Astrocyte of the cerebellum (primary cell): ENCODE measurements at regions not wholly inside any gene's neighbourhood (a gene's known extent, or its start where the extent isn't known, plus 50 kb on each side); places are given as distances from the start of the nearest gene placed in this dataset.
A peak's percentile ranks its signal among the peaks of the same experiment; 100 is the strongest.

Source experiments
- DNase-seq: peaks from one replicate; pipeline ENCODE4 v3.0.0-alpha.2; 2011; ENCODE audit warnings: low read depth
- H3K4me3 ChIP-seq: 2 replicates; pipeline ENCODE4 v1.5.1; 2011; ENCODE audit warnings: mild to moderate bottlenecking, low read depth, low read length, moderate library complexity
- CTCF ChIP-seq: IDR thresholded peaks from 2 replicates; pipeline ENCODE4 v1.5.1; 2012; ENCODE audit warnings: low read length, low read depth, moderate library complexity, mild to moderate bottlenecking; ENCODE audit errors: missing control alignments
- in situ Hi-C: cut with HindIII; loops from 2 replicates; pipeline ENCODE4 v1.10.0; 2017; ENCODE audit warnings: low sequenced_read_pairs

GRCh38 chr2:237218756-237219155 lies 133.1 kb downstream of the COPS8 start:
- in situ Hi-C loops: no loop called here
- no peak overlapping the region for H3K4me3 ChIP-seq
- DNase-seq: no peak
- no peak for TF ChIP-seq CTCF

GRCh38 chr2:237219826-237220225 lies 134.1 kb downstream of the COPS8 start:
- in situ Hi-C loops: no loop called here
- DNase-seq: no peak
- no peak overlapping the region for H3K4me3 ChIP-seq
- TF ChIP-seq CTCF: no peak

GRCh38 chr2:237221443-237221842 lies 135.8 kb downstream of the COPS8 start:
- H3K4me3 ChIP-seq: no peak overlapping the region
- DNase-seq: no peak
- in situ Hi-C loops: no loop called here
- no peak for TF ChIP-seq CTCF

GRCh38 chr2:237222178-237222577 lies 136.5 kb downstream of the COPS8 start:
- DNase-seq: peak; percentile 94
- in situ Hi-C loops: no loop called here
- no peak overlapping the region for H3K4me3 ChIP-seq
- TF ChIP-seq CTCF: no peak

DNA sequence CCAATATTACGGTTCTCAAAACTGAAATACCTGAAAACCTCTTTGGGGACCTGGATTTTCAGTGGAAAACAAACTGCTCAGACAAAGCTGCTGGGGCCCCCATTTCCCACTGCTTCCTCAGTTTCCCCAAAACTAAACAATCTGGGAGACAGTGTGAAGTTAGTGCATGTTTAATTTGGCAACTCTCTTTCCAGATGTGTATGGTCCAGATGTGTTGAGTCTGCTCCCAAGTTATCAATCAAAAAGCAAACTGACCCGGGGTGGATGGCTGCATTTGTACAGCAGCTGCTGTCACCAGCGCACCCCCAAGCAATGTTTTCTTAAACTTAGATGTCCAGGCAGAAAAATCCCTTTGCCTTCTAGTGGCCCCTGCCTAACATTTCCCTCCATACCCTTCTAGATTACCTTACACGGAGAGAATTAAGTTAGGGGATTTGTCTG lies 136.9 kb downstream of the COPS8 start:
- no peak for DNase-seq
- no peak for TF ChIP-seq CTCF
- H3K4me3 ChIP-seq: no peak overlapping the region
- in situ Hi-C loops: no loop called here

DNA sequence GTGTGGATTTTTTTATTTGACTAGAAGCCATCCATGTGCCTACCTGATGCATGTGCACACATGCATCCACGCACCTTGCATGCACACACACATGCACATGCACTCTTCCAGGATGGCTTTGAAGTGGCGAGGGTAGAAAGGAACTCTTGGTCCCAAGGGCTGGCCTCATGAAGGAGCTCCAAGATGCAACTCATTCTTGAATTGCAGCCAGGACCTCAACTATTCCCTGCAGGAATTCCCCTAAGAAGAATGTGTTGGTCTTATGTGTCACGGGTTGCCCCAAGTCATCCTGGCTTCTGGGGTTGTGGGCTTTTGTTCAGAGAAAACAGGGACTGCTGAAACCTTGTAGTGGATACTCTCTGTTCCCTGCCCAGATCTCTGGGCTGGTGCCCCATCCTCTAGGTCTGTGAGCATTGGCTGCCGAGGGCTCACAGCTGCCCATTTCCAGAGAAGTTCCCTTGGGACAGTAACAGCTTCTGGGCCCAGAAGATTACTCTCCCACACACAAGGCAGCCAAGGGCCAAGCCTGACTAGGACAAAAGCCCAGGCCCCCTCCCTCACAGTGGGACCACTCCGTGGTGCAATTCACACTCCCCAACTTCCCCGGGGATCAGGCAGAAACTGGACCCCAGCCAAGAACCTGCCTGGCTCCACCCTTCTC lies 137.6 kb downstream of the COPS8 start:
- in situ Hi-C loops: no loop called here
- DNase-seq: peak; percentile 99
- no peak for TF ChIP-seq CTCF
- H3K4me3 ChIP-seq: no peak overlapping the region

DNA sequence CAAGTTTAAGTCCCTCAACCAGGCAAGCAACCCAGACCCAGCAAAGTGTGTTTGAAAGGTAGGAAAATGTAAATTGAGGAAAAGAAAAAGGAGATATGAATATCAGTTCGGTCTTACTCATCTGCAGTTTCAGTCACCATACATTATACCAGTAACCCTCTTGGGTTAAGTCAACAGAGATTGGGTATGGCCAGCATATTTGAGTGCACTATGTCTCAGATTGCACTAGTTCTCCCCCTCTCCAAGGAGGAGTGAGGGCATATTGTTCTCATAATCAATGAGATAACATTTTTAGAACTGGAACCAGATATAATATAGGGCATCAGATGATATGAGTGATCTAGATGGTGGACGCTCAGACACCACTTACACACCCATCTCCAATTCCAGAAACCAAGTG lies 141.5 kb downstream of the COPS8 start:
- in situ Hi-C loops: no loop called here
- no peak overlapping the region for H3K4me3 ChIP-seq
- DNase-seq: no peak
- TF ChIP-seq CTCF: no peak
